GM21723 (cell line): ENCODE measurements at regions not wholly inside any gene's neighbourhood (a gene's known extent, or its start where the extent isn't known, plus 50 kb on each side); places are given as distances from the start of the nearest gene placed in this dataset.
A peak's percentile ranks its signal among the peaks of the same experiment; 100 is the strongest.

Experiments
- ATAC-seq: cut with Tn5 transposase; IDR thresholded peaks from one replicate; pipeline ENCODE4 v1.9.1; 2021; ENCODE audit warnings: mild to moderate bottlenecking, moderate library complexity; ENCODE audit not compliant: unreplicated experiment

GRCh38 chr2:126437016-126437415 is 218.9 kb upstream of the GYPC start:
- no peak for ATAC-seq

DNA sequence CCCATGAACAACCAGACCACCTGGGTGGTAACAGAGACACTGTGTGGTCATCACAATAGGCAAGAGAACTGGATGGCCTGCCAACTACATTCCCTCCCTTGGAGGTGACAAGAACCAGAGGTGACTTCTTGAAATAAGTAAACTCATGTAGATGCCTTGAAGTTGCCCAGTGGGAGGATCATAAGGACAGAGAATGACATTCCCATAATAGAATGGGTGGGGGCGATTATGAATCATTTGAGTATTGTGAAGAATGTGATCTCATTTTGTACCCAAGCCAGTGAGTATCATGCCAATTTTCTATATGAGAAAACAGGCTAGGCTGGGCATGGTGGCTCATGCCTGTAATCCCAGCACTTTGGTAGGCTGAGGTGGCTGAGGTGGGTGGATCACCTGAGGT is 211.4 kb upstream of the GYPC start:
- ATAC-seq: no peak

DNA sequence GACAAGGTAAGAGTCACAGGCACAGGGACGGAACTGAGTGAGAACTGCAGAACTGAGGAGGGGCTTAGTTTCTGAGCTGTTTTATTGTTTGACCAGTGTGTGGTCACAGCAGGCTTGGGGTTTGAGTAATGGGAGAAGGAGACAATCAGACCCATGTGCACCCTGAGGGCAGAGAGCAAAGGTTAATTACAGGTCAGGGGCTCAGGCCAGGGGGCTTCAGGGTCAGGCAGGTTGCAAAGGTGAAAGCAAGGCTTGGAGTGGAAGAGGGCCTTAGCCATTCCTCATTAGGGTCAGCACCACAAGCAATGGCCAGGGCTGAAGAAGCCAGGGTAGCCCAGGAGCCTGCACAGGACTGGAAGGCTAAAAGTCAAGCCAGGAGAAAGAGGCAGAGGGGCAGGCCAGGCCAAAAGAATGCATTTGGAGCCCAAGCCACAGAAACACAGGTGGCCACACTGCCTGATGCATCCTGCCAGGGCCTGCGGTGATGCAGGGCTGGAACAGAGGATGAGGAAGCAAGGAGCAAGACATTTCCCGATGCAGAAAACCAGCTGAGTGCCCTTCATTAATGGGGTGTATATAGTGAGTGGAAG is 209.8 kb upstream of the GYPC start:
- ATAC-seq: no peak

GRCh38 chr2:126448611-126449010 is 207.3 kb upstream of the GYPC start:
- no peak for ATAC-seq

DNA sequence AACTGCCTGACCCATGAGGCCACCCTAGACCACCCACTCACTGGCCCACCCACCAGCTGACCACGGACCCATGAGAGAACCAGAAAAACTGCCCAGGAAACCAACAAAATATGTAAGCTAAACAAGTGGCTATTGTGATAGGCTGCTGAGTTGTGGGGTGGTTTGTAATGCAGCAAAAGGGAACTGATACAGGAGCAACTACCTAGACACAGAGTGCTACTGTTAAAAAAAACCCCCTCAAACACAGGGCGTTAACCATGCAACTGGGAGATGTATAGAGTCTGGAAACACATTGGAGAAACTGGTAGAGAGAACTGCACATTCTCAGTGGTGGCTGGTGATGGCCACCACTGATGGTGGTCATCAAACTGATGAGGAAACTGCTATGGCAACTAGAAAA is 206.3 kb upstream of the GYPC start:
- ATAC-seq: no peak

DNA sequence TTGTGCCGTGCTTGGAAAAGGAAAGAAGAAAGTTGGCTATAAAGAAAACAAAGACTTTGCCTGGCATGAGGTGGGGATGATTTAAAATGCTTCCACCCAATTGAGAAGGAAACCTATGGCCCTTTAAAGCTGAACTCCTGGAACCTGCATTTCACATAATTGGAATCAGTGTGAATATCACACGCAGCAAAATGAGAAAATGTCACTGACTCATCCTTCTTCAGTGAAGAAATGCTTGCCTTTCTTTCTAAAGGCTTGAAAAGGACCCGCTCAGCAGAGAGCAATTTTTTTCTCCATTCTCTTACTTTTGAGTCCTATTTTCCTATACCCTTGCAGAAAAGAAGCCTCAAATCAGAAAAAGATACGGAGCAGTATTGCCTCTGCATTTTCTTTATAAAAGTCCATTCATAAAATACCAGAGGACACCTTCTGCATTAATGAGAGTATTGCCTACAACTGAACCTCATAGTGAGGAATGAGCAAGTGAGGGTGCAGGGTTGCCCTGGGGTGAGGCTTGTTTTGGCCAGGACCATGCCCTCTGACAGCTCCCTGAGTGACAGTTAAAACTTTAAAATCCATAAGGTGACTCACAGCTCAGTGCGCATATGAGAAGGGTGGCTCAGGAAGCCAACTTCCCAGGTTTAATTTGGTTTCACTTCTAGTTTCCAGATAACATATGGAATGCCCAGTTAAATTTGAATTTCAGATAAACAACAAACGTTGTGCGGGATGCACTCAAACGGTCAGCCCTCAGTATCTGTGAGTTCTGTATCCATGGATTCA is 191.9 kb upstream of the GYPC start:
- ATAC-seq: no peak

DNA sequence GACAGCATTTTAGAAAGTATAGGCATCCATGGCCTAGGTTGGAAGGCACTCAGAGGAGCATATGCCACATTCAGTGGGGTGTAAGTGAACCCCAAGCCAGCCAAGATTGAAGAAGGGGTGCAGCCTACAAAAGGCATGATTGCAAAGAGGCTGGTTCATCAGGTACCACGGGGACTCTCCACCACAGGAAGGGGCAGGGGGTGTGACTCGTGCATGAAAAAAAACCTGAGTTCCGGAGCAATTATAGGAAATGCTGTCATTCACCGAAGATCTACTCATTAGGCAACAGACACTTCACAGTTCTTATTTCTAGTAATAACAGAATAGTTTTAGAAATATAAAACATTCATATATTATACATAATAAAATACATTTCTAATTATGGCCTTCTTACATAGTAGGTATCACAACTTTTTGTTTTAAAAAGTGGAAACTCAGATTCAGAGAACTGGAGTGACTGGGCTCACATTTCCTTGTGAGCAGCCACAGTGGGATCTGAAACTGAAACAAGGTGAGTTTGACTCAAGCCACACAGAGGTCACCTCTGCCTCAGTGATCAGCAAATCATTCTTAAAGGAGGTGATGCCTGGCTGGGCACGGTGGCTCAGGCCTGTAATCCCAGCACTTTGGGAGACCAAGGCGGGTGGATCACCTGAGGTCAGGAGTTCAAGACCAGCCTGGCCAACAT is 188.4 kb upstream of the GYPC start:
- ATAC-seq: peak; percentile 91

GRCh38 chr2:126475031-126475430 is 180.9 kb upstream of the GYPC start:
- no peak for ATAC-seq

DNA sequence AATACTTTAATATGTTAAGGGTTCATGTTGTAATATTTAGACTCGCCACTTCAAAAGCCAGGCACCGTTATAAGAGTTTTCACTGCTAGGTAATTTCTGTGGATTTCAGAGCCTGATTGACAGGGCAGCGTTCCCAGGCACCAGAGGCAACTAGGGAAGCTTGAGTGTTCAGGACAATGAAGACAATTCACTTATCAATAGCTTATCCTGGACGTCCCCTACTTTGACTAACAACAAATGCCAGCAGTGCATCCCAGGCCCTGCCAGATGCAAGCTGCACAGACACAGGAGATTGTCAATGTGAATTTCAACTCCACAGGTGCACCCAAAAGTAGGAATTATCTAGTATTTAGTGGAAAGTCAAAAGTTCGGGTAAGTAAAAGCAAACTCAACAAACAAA is 179.3 kb upstream of the GYPC start:
- ATAC-seq: no peak

DNA sequence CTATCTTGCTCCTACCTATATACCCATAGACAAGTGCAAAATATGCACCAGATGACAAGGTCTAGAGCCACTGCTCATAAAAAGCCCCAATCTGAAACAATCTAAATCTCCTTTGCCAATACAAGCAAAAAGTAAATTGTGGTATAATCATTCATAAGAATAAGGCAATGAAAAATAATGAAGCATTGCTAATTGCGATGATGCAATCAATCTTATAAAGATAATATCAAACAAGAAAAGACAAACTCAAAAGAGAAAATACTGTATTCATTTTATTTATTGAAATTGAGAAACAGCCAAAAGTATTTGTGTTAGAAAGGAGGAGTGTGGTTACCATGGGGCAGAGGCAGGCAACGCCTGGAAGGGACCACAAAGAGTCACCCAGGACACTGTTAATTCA is 175.9 kb upstream of the GYPC start:
- no peak for ATAC-seq

DNA sequence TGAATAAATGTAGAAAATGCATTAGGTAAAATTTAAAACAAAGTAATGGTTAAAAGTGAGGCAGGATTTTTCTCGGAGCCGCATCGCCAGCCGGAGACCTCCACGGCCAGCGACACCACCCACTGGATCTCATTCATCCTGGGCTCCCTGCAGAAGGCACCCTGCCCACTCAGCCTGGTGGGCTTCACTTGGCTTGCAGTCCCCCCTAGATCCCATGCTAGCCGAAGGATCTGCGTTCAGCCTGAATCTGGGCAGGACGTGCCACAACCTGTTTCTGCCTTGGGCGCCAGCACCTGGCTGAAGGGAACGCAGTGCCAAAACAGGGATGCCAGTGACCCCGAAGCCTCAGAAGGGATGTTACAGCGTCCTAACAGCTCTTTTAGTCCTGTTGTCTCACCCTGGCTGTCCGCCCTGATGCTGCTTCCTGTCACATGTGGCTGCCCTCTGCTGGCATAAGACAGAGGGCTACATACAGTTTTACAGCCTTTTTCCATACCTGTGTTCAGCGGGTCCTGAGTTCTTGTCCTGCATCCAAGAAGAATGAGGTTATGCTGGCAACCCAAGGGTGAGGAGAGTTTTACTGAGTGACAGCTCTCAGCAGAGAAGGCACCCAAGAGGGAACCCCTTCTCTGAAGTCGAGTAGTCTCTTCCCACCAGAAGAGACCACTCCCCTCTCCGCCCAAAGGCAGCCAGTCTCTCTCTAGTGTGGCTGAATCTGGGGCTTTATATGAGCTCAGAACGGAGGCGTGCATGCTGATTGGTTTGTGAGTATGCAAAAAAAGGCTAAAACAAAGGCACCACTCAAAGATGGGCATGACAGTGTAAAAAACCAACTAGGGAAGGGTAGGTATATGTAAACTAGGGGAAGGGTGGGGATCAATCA is 173.1 kb upstream of the GYPC start:
- no peak for ATAC-seq

DNA sequence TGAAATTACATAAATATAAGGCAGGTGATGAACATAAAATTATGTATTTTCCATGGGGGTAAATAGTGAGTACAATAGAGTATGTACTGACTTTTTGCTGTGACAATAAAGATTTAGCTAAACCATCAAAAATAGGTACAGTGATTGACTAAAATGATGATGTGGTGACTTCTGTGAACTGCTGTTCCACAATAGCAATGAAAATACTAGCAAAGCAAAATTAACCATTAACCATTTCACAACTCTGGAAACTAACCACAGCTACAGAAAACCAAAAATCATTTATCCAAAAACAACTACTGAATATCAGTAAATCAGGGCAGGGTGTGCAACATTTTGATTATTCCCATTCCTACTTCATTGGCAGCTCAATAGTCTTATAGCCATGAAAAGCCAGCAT is 161.4 kb upstream of the GYPC start:
- no peak for ATAC-seq

GRCh38 chr2:126495189-126495588 is 160.8 kb upstream of the GYPC start:
- no peak for ATAC-seq

DNA sequence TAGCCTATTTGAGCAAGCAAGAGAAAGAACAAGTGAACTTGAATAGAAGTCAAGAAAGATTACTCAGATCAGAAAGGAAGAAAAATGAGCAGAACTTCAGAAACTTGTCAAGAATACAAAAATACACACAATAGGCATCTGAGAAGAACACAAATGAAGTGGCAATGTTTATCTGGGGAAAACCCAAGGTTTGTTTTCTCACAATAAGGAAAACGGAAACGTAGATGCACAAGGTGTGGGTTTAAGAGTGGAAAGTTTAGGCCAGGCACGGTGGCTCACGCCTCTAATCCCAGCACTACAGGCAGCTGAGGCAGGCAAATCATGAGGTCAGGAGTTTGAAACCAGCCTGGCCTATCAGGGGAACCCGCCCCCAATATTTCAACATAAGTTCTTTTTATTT is 159.5 kb upstream of the GYPC start:
- peak; percentile 99 for ATAC-seq

DNA sequence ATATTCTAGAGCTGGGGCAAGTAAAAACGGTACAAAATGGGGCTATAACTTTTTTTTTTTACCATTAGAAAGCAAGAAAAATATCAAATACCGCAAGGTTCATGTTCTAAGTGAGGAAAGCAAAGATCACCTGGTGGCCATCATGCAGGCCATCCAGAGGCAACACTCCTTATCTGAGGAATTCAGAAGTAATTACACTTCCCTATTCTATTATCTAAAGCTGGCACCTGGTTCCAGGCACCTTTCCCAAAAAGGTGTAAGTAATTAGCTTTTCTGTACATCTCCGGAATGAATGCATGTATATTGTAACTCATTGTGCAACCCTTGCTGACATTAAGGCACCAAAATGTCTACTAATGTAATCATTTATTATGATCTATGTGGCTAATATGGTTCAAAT is 152.5 kb upstream of the GYPC start:
- ATAC-seq: no peak

DNA sequence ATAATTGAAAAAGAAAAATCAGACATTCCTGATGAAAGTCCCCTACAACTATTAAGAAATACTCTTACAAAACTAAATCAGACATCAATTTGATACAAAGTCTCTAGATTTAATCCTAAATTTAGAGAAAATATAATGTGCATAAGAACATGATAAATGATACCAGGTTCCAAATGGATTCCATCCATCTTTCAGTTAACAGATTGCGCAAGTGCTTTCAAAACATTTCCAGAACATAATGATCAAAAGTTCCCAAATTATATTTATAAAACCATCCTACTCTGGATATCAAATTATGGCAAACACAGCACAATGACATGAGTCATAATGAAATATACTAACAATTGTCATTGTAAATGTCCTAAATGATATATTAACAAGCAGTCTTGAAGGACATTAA is 151.0 kb upstream of the GYPC start:
- no peak for ATAC-seq

DNA sequence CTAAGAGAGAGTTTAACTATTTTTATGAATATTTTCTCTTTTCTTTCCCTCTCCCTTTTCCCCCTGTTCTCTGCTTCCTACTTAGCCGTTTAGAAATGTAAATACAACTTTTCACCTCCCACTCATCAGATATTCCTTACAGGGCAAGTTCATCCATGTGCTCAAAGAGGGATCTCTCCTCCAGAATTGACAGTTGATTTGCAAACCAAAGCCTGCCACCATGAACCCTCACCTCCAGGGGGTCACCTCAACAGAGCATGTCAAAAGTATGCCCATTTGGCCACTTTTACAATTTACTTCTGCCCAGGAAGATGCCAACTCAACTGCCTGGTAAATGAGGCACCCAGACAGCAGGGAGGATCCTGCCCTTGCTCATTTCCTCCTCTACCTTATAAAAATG is 149.2 kb upstream of the GYPC start:
- no peak for ATAC-seq

DNA sequence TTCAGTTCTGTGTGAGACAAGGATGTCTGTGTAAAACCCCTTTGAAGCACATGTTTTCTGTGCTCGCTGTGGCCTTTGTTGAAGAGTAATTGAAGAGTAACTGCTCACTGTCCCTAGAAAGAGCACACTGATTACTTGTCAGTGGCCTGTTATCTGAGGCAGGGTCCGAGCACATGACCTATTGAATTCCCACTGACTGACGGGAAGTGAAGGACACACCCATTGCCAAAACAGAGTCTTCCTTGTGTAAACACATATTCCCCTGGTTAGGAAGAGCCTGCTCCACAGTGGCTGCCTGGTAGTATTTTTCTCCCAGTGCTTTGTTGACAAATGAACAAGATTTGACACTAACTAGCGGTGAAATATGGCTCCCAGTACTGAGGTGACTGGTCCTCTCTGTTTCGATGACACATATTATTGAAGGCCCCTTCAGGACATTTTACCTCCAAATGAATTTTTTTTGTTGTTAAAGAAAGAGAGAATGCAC is 148.5 kb upstream of the GYPC start:
- no peak for ATAC-seq

DNA sequence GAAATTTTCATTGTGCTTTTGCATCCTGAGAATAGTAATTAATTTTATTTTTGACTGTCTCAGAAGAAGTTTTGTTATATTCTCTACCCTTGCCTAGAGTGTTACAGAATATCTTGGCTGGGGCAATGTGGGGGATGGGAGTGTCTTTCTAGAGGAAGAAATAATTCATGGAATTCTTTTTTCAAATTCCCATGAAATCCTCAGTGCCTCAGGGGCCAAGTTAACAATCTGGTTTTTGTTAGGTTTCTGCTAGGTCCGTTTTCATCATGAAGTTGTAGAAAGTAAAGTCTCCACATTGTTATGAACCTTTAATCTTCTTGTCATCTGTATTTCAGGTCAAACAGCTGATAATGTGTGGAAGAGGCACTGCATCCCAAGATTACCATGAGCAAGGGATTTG is 145.6 kb upstream of the GYPC start:
- no peak for ATAC-seq

DNA sequence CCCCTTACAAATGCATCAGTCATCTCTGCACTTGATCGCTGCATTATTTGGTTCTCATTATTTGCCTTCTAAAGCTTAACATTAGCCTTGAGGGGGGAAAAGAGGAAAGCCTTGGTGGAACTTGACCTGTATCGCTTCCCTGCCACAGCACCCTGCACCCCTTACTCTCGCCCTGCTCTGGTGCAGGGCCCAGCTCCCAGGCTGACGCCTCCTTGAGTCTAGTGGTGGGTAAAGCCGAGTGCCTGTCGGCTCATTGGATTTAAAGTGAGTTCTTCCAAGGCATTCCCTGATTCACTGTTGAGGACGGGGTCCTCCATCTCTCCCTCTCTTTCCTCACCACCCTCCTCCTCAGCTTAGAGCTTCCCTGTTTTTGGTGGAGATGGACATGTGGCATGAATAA is 145.0 kb upstream of the GYPC start:
- ATAC-seq: no peak

- ATAC-seq: no peak
Measured at GRCh38 chr2:126512026-126512425, 143.9 kb upstream of the GYPC start.
